ENCODE measurements at regions not wholly inside any gene's neighbourhood (a gene's known extent, or its start where the extent isn't known, plus 50 kb on each side); places are given as distances from the start of the nearest gene placed in this dataset.
"Not testable (repeated sequence)": the region's sequence is repeated elsewhere in the genome, so short reads cannot be mapped to it uniquely, and the experiment has no call there.

DNA sequence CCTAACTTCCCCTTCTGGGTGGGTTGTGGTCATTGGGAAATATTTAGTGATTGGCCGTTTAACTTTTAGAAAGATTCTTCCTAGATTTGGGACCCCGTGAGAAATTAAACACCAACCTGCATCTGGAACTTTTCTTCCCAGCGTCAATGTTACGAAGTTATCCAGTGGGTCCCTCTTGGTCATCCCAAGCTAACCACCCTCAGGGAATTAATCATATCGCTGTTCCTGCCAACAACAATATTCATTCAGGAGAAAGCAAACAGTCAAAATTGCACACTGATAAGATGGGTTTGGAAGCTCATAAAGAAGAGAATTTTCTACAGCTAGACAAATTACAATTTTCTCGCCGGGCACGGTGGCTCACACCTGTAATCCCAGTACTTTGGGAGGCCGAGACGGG is 121.2 kb upstream of the STX18 start:
- no peak for DNase-seq

DNA sequence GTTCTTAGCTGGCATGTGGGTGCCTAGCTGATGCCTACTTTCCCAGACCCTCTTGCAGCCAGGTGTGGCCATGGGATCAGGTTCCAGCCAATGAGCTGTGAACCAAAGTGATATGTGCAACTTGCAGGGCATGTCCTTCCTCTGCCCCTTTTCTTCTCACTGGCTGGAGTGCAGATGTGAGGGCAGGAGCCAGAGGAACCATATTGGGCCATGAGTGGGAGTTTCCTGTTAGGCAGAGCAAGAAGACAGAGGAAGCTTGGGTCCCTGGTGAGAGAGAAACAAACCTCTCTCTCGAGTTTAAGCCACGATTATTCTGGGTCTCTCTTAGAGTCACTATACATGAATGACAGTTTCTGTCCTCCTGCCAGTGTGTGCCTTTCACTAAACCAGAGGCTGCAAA is 120.4 kb upstream of the STX18 start:
- no peak for DNase-seq

DNA sequence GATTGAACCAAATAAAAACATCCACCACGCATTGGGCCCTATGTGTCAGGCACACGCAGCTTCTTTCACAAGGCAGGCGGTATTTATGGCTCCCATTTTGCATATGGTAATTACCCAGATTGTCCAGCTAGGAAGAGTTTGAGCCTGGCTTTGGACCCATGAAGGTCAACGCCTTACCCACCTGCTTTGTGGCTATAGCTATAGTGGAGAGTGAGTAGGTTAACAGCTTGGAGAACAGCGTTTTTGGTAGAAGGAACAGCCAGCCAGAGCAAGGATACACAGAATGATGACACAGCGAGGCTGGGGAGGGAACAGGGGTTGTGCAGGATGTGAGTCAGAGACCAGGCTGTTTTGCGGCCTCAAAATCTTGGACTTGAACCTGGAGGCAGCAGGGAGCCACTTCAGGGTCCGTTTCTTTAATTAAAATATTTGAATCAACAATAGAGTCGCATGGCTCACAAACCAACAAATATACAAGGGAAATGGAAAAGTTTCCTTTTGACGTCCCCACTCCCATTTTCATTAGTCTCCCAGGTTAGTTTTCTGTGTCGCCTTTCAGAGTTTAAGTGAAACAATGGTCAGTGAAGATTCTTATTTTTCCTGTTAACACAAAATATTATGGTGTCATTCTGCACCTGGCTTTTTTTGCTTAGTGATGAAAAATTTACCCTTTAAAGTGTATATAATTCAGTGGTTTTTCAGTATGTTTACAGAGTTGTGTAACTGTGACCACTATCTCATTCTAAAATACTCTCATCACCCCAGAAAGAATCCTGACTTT is 118.2 kb upstream of the STX18 start:
- DNase-seq: peak; percentile 18

DNA sequence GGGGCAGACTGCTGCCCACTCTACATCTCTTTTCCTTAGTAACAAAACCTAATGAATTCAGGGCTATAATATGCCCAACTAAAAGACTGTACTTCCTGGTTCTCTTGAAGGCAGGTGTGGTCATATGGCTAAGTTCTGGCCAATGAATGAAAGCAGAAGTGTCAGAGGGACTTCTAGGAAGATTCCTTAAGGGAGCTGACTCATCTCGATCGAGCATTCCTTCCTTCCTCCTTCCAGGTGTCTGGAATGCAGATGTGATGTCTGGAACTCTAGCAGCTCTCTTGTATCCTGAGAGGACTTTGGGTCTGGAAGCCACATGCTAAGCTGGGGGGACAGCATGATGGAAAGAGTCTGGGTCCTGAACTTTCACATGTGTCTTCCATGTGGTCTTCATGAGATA is 116.2 kb upstream of the STX18 start:
- no peak for DNase-seq

DNA sequence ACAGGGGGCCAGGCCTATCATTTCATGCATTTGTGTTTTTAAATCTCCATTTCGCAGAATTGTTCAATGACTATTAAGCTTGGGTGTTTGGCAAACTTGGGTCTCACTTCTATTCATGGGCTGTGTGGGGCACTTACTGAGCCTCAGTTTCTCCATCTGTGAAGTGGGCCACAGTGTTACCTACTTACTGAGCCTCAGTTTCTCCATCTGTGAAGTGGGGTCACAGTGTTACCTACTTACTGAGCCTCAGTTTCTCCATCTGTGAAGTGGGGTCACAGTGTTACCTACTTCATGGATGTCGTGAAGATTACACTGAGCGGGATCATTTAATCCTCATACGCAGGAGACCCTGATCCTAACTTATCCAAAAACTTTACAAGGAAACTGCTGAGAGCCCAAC is 115.1 kb upstream of the STX18 start:
- no peak for DNase-seq

DNA sequence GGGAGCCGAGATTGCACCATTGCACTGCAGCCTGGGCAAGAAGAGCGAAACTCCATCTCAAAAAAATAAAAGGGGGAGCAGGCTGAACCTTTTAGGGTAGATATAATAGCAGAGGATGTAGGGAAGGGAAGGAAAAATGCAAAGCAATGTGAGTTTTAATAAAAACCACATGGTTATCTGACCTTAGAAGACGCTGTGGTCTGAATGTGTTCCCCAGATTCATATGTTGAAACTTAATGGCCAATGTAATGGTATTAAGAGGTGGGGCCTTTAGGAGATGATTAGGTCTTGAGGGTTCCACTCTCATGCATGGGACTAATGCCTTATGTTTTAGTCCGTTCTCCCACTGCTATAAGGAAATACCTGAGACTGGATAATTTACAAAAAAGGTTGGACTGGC is 114.1 kb upstream of the STX18 start:
- no peak for DNase-seq

DNA sequence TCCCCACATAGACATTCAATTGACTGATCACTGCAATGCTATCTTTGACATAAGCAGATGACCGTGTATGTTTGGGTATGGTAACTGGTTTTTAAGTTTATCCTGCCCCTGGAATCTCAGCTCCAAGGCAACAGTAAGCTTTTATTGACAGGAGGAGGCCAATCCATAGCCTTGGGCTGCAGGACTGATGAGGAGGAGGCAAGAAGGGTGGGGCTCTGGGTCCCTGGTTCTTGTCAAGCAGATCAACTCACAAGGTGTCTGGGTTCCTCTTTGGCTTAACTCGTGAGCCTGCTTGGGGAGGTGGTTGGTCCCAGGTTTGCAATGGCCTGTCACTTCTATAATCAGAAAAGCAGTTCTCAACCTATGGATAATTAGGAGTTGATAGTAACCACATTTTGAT is 113.2 kb upstream of the STX18 start:
- no peak for DNase-seq

DNA sequence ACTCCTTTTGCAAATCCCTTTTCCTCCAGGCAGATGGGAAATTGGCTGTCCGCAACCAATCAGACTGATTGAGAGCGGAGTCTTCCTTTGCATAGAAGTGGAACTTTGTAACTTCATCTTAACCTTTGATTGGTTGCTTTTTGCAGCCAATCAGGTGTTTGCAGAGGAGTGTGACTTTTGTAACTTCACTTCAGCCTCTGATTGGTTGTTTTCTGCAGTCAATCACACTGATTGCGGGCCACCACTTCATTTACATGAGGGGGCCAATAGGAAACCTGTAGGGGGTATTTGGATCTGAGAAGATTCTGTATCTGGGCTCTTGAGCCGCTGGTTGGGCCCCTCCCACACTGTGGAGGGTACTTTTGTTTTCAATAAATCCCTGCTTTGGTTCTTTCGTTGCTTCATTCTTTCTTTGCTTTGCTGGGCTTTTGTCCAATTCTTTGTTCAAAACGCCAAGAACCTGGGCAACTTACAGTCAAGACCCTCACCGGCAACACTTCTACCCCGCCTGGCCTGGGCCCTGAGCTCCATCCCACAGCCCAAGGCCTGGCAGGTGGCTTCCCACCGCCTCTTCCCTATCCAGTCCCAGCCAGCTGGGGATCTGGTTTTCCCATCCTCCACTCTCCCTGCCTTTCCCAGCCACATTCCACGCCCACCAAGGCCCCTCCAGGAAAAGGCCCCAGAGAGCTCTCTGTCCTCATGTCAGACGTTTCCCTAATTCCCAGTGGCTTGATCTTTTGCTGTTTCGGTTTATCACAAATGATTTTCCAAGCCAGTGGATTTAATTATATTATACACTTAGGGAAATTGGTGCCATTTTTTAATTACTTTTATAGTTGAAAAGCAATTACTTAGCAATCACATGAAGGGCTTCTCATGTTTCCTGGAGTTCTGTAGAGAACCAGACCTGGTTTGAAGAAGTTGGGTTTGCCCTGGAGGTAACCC is 110.2 kb upstream of the STX18 start:
- DNase-seq: no peak

DNA sequence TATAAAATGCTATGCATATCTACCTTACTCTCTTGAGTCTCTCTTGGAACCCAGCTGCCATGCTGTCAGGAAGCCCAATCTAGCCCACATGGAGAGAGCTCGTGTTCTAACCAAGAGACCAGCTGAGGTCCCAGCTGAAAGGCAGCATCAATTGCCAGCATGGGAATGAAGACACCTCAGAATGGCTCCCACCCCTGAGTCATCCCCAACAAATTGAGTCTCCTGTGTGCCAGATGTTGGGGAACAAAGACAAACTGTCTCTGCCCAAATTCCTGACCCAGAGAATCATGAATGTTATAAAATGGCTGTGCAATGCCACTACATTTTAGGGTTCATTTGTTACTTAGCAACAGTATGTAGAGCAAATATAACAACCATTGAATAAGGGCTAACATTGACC is 105.2 kb upstream of the STX18 start:
- no peak for DNase-seq

DNA sequence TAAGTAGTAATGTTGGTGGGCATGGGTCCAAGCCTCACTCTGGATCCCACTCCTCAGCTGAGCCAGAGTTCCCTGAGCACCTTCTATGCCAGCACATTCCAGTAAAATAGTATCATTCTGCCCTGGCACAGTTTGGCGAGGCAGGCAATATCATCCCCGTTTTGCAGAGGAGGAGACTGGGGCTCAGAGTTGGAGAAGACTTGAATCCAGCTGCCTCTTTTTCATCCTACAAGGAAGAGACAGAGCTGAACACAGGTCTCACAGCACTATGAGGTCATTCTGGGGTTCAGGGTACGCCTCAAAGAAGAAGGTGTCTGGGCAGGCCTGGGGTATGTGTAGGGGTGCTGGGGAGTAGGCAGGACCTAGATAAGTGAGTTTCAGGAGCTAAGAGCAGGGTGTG is 103.9 kb upstream of the STX18 start:
- no peak for DNase-seq

DNA sequence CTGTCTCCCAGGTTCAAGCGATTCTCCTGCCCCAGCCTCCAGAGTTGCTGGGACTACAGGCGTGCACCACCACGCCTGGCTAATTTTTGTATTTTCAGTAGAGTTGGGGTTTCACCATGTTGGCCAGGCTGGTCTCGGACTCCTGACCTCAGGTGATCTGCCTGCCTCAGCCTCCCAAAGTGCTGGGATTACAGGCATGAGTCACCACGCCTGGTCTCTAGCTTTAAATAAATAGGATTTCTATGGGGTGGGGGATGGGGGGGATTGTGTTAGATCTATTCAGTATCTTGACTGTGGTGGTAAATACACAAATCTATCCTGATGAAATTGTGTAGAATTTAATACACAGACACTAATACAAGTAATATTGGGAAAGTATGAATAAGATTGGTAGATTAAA is 102.4 kb upstream of the STX18 start:
- DNase-seq: not testable (repeated sequence)

DNA sequence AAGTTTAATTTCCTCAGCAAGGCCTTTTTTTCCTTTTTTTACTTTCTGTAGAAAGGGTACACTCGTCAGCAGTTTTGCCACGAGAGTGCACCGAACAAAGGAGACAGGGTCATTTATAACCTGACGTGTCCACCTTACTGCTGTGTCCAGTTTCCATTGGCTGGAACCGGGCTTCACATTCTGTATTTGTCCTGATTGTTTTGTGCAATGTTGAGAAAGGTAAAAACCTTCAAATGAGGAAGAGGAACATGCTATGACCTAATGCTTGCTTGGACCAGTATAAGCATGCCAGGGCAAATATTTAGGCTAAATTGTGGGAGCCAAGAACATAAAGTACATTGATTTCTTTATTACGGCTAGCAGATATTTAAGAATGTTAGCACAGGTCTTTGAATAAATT is 101.9 kb upstream of the STX18 start:
- not testable (repeated sequence) for DNase-seq

DNA sequence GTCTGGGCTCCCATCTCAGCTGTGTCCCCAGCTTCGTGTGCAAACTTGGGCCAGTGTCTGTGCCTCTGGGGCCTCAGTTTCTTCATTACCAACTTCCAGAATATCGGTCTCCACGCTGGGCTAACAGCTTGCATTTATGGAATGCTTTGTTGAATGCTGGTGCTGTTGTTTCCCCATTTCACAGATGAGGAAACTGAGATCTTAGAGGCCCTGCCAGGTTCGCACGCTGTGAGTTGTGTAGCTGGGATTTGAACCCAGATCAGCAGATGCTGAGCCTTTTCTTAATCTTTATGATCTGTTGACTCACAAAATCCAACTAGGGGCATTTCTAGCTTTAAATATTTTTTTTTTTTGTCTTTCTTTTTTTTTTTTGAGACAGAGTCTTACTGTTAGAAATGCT is 101.5 kb upstream of the STX18 start:
- DNase-seq: no peak

DNA sequence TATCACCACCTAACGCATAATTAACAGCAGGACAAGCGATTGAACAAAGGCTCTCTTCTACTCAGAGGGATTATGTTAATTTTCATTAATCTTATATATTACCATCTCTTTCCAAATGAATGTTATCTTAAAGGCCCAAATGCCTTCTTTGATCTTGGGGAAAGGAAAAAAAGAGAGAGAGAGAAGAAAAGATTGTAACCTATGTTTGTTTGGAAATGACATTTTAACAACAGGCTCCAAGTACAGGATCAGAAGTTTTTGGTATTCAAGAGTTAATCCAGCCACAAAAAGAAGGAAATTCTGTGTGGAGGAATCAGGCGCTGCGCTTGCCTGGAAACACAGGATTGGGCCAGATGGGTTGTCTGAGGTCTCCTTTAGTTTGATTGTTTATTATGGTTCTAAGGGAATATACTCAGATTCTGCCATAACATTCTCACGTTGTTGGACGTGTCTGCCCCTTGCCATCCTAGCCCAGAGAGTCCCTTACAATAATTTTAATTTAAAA is 100.7 kb upstream of the STX18 start:
- no peak for DNase-seq

DNA sequence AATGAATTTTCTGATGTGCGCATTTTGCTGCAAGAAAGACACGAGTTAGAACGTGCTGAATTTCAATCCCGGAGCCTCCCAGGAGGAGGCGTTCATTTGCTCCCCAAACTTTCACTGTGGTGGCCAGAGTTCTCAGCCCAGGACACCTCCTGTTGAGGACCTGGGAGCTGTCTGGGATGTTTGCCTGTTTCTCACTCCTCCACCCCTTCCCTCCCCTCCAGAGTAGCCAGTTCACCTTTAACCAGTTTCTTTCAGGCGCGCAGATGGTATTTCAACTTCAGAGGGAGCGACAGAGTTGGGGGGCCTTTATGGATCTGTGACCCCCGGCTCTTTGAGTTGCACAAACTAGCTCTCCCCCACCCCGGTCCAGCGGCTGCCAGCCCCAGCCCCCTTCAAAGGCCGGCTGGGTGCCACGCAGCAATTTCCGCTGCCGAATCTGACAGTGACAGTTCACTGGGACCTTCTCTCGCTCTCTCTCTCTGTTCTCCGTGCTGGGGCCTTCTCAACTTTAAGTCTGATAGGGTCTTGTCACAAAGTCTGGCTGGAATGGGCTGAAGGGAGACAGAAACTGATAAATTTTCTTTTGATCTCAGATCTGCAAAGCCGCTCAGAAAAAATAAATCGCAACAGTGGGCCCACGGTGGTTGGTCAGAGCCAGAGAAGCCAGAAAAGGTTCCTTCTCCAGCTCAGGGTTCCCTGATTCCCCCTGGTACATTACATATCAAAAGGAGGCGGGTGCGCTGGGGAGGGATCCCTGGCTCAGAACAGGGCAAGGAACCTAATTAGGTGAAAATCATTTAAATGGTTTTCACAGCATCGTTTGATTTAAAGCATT is 100.0 kb upstream of the STX18 start:
- DNase-seq: no peak

DNA sequence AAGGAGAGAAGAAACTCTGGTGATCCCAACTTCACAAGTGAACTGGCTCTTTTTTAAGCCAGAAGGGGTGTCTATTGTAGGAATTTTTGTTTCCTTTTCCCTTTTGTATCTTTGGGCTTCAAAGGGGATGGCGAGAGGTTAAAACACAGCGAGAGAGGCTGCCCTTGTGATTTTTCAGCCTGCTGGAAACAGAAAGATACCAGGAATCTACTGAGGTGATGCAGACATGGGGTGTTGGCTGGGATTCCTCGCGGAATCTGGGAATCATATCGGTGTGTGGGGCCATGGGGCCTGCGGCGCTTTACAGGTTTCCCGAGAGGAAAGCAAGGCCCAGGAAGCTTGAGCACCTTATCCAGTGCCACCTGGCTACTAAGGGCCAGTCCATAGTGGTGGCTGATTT is 99.4 kb upstream of the STX18 start:
- no peak for DNase-seq

DNA sequence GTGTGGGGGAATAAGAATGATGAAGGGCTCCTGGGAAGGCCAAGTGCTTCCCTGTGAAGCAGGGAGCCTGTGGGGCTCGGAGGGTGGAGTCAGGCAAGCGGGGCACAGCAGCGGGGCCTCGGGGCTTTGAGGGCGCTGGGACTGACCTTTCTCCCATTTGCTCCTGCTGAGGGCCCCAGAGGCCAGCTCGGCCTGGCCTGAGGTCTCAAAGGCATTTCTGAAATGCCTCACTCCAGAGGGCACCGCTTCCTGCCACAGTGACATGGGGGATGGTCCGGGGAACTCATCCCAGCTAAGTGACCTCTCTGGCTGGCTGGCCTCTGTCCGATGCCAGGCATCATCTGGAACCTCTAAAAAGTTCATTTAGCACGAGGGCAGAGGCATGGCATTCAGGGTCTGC is 98.8 kb upstream of the STX18 start:
- no peak for DNase-seq

DNA sequence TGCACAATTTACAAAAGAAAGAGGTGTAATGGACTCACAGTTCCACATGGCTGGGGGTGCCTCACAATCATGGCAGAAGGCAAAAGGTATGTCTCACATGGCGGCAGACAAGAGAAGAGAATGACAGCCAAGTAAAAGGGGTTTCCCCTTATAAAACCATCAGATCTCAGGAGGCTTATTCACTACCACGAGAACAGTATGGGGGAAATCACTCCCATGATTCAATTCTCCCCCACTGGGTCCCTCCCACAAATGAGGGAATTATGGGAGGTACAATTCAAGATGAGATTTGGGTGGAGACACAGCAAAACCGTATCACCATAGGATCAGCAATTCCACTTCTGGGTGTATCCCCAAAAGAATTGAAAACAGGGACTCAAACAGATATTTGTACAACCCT is 97.5 kb upstream of the STX18 start:
- DNase-seq: no peak

DNA sequence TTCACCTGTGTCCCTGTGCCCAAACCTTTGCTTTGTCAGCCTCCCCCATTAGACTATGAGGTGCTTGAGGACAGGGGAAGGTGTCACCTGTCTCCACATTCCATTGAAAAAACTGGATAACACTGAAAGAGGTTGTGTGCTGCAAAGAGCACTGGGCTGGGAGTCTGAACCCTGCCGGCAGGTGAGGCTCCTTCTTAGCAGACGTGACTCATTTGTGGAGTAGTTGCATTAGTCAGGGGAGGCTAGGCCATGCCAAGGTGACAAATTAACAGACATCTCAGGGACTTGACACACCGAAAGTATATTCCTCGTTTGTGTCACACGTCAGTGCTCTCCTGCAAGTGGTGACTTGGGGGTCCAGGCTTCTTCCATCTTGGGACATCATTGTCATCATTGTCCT is 95.9 kb upstream of the STX18 start:
- no peak for DNase-seq

DNA sequence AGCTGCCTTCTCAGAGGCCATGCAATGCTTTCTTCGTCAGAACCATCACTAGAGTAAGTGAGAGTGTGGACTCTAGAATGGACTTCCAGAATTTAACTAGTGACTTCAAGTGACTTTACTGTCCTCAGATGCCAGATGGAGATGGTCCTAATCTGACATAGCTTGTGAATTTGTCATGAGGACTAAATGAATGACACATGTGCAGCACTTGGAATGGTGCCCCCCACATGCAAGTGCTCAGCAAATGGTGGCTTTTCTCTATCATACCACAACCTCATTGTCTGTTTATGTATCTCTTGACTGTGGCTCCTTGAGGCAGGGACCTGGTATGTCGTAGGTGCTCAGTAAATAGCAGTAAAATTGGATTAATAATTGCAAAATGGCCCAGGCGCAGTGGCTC is 91.6 kb upstream of the STX18 start:
- DNase-seq: no peak

DNA sequence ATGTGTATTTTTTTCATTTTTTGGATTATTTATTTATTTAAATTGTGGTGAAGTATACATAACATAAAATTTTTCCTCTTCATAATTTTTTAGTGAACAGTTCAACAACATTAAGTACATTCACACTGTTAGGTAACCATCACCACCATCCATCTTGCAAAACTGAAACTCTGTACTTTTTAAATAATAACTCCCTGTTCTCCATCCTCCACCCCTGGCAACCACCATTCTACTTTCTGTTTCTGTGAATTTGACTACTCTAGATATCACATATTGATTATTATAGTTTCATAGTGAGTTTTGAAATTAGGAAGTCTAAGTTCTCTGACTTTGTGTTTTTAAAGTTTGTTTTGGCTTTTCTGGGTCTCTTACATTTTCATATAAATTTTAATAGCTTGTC is 89.3 kb upstream of the STX18 start:
- no peak for DNase-seq

DNA sequence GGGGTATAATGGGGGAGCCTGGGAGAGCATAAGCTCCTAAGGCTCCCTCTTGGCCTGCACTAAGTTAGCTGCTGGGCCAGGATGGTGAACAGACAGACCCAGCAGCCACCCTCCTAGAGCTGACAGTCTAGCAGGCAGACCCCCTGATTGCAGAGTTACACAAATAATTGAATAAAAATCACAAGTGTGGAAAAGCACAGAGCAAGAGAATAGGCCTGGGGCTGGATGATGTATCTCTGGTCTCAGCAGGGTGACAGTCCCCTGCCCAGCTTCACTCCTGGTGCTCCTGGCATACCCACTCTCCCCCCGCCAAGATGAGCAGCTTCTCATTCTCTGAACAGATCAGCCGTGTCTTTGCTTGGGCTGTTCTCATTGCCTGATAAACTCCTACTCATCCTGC is 86.1 kb upstream of the STX18 start:
- no peak for DNase-seq

DNA sequence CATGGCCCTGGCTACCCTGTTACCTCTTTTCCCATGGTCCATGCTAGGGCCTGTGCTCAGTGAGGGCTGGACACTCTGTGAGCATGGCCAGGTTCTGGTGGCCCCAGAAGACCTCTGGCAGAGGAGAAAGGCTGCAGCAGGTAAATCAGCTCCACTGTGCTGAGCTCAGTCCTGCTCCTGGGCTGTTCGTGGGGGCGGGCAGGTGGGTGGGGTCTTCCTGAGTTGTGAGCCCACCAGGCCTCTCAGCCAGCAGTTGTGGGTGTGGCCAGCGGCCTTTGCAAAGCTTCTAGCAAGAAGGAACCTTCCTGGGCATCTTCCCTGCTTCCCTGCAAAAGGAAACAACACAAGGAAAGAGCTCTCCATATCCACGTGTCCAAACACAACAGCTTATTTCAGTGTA is 85.3 kb upstream of the STX18 start:
- DNase-seq: no peak

Measured in inflammatory macrophage treated with lipopolysaccharide for 4 hours (primary cell).